ENCODE measurements at regions not wholly inside any gene's neighbourhood (a gene's known extent, or its start where the extent isn't known, plus 50 kb on each side); places are given as distances from the start of the nearest gene placed in this dataset.

DNA sequence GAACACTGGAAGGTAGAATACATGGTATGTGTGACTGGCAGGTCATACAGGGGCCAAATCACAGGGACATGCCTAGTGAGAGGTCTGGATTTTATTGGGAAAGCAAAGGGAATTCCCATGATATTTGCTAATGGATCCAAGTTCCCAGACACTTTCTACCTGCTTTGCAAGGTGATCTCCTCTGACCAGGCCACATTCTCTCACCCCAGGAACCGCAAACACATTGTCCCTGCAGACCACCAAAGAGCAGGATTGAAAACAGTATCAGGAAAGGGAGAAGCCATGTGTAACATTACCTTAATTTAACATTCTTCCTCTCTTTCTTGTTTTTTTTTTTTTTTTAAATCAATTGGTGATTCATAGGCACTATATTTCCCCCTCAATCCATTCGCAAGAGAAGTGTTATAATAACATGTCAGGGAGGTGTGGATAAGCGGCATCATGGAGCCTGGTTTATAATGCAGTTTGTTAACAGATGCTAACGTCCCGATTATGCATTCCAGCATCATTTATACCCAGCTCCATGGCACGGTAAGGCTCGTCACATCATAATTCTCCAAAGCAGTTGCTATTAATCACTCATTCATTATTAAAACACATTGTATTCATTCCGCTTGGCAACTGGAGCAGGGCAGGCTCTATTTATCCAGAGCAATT is 155.1 kb upstream of the CCL2 start:
- no peak for DNase-seq (ENCODE audit: low read depth in 3 of 3, low spot score in 2 of 3)

DNA sequence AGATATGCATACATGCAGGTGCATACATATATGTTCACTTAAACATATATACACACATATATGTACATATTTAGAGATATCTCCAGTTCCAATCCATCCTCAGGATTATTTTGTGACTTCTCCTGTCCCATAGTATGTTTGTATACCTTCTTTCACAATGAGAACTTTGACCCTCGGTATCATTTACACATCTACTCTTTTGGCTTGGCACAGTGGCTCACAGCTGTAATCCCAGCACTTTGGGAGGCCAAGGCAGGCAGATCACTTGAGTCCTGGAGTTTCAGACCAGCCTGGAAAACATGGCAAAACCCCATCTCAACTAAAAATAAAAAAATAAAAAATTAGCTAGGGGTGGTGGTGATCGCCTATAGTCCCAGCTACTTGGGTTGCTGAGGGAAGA is 148.1 kb upstream of the CCL2 start:
- DNase-seq (ENCODE audit: low read depth in 3 of 3, low spot score in 2 of 3): no peak

DNA sequence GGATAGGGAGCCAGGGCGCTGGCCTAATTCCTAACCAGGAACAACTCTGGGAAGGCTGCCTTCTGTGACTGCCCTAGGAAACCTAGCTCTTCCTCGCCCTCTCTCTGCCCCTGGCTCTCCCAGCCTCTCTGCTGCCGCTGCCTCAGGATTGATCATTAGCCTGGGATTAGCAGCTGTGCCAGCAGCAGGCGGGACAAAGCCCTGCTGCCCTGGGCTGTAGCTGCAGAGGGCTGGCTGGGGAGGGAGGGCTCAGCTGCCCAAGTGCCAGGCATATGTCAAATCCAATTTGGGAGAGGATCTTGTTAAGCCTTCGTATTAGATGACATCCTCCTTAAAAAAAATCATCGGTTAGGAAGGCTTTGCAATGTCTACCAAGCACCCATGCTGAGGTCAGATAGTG is 144.8 kb upstream of the CCL2 start:
- no peak for DNase-seq (ENCODE audit: low read depth in 3 of 3, low spot score in 2 of 3)

DNA sequence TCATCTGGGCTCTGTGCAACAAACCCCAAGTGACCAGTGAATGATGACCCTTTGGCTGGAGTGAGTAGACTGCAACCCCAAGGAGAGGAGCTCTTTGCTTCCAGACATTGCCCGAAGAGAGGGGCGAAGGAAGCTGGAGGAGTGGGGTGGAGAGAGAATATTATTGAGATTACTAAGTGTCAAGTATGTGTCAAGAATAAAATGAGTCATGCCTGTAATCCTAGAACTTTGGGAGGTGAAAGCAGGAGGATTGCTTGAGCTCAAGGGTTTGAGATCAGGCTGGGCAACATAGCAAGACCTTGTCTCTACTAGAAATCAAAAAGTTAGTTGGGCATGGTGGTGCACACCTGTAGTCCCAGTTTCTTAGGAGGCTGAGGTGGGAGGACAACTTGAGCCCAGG is 142.0 kb upstream of the CCL2 start:
- no peak for DNase-seq (ENCODE audit: low read depth in 3 of 3, low spot score in 2 of 3)

DNA sequence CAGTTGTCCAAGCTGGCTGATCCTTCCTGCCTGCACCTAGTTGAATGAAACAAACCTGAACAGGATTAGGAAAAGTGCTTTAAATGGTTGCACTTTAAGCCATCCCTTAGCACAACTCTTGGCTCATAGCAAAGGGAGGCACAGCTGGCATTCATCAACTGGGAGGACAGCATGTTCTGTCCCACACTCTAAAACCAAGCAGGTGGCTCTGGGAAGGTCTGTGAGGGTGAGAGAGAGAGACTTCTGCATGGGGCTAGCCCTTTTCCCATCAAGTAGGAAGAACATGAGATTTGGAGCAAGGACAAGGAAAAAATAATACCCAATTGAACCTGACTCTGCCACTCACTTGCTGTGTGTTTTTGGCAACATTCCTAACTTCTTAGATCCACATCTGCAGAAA is 140.9 kb upstream of the CCL2 start:
- no peak for DNase-seq (ENCODE audit: low read depth in 3 of 3, low spot score in 2 of 3)

DNA sequence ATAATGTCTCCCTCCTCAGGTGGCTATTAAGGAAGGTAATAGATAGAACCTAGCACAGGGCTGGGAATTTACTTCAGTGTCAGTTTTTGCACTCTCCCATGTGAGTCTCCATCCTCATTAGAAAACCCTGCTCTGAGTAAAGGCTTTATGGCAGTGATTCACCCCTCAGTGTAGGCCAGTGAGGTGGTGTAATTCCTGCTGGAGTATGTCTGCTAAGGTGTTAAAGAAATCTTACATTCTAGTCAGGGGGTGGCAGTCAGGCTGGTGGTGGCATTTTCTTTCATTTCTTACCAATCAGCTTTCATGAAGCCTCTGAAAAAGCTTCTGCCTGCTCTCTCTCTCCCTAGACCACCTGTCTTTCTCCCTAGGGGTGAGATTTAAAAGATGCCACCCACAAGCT is 138.8 kb upstream of the CCL2 start:
- no peak for DNase-seq (ENCODE audit: low read depth in 3 of 3, low spot score in 2 of 3)

DNA sequence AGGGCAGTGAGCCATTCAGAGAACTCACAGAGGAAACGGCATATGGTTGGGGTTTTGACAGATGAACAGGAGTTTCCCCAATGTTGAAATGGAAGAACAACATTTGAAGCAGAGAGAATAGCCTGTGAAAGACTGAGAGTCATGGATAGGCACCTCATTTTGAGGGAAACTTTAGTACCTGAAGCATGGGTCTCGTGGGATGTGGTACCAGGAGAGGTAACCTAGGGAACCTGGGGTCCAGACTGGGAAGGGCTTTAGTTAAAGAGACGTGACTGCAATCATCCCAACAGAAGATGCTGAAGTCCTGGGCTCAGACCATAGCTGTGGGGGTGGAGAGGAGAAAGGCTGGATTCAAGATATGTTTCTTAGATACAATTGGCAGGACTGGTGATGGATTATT is 137.8 kb upstream of the CCL2 start:
- no peak for DNase-seq (ENCODE audit: low read depth in 3 of 3, low spot score in 2 of 3)

DNA sequence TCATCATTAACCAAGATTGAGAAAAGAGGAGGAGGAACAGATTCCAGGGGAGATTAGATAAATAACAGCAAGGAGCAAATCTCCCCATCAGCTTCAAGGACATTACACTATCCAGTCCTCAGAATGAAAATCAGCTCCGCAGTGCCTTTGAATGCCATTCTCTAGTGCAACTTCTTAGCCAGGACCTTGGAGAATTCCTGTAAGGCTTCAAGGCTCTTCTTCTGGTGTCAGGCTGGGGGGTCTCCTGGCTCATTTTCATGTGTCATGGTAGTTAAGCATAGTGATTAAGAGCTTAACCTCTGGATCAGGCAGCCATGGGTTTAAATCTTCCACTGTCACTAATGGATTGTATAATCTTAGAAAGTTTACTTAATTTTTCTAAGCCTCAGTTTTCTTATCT is 137.3 kb upstream of the CCL2 start:
- no peak for DNase-seq (ENCODE audit: low read depth in 3 of 3, low spot score in 2 of 3)

DNA sequence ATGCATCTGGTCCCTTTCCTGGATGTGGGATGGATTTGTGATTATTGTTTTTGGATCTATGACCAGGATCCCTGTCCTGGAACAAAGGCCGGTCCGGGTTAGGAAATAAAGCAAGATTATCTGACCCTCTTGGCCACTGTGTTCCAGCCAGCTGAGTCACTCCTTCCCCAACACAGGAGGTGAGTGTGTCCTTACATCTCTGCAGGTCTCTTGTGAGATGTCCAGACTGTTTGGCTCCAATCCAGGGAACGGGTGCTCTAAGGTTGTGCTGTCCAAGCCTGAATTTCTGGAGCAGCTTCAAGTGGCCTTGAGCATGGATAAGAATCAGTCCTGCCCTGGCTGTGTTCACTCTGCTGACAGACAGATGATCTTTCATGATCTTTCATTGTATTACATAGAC is 136.5 kb upstream of the CCL2 start:
- no peak for DNase-seq (ENCODE audit: low read depth in 3 of 3, low spot score in 2 of 3)

DNA sequence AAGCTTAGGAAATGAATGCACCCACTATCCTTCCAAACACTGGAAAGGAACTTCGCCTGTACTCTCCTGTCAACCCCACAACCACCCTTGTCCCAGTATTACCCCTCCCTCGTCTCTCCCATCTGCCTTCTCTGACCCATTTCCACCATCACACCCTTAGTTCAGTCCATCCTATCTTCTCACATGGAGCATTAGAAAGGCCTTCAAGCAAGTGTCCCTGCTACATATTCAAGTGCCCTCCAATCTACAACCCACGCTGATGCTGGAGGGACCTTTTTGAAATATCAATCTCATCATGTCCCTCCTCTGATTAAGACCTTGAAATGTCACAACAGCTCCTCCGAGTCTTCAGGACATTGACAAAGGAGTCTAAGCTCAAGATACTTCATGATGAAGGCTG is 133.8 kb upstream of the CCL2 start:
- DNase-seq (ENCODE audit: low read depth in 3 of 3, low spot score in 2 of 3): no peak

DNA sequence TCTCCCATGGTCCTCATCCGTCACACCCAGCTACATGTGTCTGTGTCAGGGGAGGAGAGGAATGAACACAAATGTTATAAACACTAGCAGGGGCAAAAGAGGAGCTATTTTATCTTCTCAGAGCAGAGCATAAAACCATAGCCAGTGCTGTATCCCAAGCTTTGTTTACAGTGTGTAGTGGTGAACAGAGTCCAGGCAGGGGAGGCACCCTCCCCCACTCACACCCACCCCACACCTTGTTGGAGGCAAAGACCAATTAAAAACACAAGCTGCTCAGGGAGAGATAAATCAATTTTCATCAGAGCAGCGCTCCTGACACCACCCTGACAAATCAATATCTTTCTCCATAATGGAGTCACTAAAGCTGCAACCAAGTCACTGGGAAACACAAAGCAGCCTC is 132.6 kb upstream of the CCL2 start:
- DNase-seq (ENCODE audit: low read depth in 3 of 3, low spot score in 2 of 3): no peak

DNA sequence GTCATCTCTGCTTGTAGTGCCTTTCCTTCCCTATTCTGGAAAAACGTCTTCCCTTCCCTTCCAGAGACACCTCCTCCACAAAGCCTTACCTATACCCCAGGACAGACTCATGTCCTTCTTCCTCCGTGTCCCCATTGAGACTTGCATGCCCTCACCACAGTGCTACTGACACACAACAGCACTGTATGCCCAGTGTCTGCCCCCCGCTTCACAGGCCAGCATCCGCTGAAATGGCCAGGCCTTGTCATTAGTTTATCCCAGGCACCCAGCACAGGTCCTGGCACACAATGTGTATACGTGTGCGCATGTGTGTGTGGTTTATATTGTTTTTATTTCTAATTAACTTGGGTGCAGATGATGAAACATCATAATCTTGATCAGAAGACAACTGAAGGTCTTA is 130.1 kb upstream of the CCL2 start:
- DNase-seq (ENCODE audit: low read depth in 3 of 3, low spot score in 2 of 3): no peak

DNA sequence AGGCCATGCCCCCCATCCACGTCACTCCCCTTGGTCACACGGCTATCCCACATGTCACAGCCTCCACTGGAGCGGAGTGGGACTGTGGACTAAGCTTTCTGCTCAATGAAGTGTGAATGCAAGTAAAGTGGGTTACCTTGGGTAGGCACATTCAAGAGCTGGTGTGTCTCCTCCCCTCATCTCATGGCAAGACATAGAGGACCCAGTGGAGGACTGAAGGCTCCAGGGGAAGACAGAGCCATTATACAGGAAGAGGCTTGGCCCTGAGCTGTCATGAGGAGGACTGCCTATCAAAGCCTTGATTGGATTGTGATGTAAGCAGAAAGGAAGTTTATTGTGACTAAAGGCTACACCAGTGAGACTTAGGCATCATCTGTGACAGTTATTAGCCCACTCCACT is 129.2 kb upstream of the CCL2 start:
- no peak for DNase-seq (ENCODE audit: low read depth in 3 of 3, low spot score in 2 of 3)

DNA sequence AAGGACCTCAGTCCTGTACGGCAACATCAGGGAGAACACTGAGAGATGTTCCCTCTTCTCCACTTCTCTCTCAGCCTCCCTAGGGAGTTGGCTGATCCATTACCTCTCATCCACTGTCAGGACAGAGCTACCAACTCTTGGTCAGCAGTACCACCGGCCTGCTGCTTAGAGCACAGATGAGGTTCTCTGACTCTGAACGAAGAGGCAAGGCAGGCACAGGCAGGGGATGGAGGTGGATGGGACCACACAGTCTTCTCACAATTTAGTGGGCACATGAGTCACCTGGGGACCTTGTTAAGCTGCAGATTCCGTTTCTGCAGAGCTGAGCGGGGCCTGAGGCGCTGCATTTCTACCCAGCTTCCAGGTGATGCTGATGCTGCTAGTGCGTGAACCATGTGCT is 128.6 kb upstream of the CCL2 start:
- no peak for DNase-seq (ENCODE audit: low read depth in 3 of 3, low spot score in 2 of 3)

DNA sequence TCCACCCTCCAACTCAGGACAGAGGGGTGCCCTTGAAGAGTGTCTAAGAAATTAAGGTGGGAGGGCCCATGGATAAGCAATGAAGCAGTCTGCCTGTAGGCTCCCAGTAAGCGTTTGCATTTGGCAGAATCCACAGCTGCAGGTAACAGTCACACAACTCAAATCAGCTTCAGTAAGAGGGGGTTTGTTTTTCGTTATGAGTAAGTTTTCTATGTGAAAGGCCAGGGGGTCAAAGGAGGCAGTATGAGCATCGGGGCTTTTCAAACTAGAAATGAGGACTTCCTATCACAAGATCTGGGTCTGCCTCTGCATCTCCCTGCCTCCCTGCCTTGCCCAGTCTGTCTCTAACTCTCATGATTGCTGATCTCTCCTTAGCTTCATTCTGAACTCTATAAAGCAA is 128.1 kb upstream of the CCL2 start:
- no peak for DNase-seq (ENCODE audit: low read depth in 3 of 3, low spot score in 2 of 3)

DNA sequence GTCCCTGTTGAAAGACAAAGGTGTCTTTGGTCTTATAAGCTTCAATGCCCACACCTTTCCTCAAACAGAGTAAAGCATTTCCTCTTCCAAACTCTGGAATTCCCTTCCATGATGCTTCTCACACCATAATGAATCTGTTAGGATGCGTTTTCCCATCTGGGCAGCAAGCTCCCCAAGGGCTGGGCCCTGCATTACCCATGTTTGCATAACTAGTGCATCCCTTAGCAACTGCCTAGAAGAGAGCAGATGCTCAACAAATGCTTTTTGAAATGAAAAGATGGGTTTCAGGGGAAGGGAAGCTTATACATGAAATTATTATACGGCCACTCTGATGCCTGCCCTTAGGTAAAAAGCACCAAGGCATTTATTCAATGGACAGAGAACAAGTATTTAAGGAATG is 124.5 kb upstream of the CCL2 start:
- no peak for DNase-seq (ENCODE audit: low read depth in 3 of 3, low spot score in 2 of 3)

DNA sequence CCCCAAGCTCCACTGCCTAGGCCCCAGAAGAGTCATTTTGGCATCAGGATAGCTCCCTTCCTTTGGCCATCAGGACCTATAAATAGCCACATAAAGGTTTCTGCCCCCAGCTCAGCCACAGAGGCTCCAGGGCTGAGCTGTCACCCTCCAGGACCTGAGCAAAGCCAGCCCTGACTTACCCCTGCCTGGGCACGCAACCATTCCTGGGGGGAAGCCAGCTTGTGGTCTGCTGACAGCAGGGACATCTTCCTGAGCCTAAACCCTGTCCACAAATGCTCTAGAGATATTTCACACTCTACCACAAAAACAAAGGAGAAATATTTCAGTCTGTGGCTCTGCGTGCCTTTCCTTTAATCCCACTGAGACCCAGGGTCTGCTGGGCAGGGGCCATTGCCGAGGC is 123.7 kb upstream of the CCL2 start:
- DNase-seq (ENCODE audit: low read depth in 3 of 3, low spot score in 2 of 3): no peak

DNA sequence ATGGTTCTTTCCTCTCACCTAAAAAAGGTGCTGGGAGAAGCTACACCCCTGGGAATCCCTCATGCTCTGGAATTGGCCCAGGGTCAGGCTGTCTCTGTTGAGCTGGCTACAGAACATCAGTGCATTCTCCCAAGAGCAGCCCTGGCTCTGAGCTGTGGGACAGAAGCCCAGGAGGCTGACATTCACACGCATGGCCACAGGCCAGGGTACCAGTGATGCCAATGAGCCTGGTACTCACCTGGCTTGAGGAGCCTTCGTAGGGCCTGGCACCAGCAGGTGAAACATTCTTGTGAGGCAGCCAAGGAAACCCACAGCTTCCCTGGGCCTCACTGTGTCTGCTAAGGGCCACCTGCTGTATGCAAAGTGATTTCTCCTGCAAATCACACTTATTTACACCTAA is 121.7 kb upstream of the CCL2 start:
- DNase-seq (ENCODE audit: low read depth in 3 of 3, low spot score in 2 of 3): no peak

DNA sequence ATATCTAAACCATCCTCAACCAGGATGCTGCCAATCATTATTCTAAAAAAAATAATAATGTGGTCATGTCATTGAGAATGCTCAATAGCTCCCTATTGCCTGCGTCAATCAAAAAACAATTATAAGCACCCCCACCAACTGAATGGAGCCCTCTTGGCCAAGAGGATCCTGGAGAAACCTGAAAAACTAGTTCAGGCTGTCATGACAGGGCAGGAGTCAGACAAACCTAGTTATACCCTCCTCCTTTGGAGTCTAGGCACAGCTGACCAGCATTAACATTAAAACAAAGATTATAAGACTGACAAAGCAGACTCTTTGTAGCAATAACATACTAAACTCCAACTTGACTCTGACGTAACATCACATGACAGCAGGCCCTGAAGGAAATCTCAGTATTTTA is 119.2 kb upstream of the CCL2 start:
- DNase-seq (ENCODE audit: low read depth in 3 of 3, low spot score in 2 of 3): no peak

DNA sequence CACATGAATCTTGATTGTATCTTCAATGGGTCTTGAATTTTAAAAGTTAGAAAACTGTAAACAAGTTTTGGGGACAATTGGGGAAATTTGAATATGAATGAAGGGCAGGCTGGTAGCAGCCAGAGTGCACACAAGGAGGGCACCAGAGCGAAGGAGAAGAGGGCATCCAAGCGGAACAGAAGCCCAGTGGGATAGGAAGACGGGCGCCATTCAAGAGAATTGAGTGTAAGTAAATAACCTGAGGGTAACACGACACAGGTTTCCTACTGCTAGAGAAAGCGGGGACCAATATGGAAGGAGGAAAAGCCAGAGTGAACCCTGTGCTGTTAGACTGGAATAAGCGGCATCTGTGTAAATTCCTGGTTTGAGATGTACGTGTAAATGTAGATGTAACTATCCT is 115.1 kb upstream of the CCL2 start:
- no peak for DNase-seq (ENCODE audit: low read depth in 3 of 3, low spot score in 2 of 3)

DNA sequence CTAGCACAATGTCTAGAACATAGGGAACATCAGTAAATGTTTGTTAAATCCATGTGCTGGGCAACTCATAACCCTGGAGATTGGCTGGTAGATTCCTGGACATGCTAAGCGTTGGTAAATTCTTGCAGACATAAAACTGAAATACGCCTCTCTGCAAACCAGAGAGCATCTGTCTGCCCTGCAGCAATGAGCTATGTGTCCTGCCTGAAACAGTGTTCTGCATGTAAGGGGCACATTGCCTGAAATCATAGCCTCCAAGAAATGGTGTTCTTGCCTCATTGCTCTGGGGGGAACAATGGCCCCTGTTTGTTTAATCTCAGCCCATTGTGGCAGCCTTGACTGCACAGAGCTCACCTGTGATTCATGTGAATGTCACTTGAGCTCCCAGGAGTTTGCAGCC is 113.5 kb upstream of the CCL2 start:
- DNase-seq (ENCODE audit: low read depth in 3 of 3, low spot score in 2 of 3): no peak

DNA sequence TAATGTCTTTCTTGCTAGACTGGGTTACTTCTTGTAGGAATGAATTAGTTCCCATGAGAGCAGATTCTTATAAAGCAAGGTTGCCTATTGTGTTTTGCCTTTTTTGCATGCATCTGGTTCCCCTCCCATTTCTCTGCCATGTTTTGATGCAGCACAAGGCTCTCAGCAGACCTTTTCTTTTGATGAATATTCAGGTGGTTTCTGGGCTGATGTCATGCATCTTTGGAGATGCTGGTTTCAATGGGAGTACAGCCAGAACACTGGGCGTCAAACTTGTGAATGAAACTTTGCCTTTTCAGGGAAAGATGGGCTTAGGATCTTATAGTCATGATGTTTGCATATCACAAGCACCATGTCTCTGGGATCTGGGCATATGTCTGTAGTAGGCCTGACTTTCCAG is 111.7 kb upstream of the CCL2 start:
- DNase-seq (ENCODE audit: low read depth in 3 of 3, low spot score in 2 of 3): no peak

DNA sequence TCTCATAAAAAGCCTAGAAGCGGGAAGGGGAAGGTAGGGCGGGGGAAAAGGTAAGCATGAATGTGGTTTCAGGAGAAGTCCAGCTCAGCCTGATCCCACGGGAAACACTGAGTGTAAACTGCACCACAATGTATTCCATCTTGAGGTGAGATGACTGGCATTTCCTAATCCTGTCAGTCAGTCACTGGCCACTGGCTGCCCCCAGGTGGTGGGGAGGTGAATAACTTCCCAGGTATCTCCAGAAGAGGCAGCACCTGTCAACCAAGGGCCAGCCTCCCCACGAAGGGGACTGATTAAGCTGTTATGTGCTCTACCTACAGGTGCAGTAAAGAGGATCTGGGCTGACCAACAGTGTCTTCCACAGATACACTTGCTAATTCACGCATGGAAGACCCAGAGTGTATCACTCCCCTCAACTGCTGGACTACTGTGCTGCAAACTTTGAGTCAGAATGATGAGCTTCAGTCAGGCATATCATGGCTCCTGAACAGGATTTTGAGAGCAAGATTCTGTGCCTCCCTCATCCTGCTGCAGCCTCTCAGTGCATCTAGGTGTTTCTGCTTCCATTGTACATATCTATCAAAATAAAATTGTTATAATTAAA is 108.5 kb upstream of the CCL2 start:
- DNase-seq (ENCODE audit: low read depth in 3 of 3, low spot score in 2 of 3): no peak

All from right renal cortex interstitium (tissue), 3 donors.